Esophagus muscularis mucosa (tissue), 4 donors: ENCODE measurements at regions not wholly inside any gene's neighbourhood (a gene's known extent, or its start where the extent isn't known, plus 50 kb on each side); places are given as distances from the start of the nearest gene placed in this dataset.

Source experiments
- DNase-seq: peaks from one replicate; pipeline ENCODE4 v3.0.0-alpha.2; 2017; ENCODE audit errors: extremely low spot score
- H3K27ac ChIP-seq, 4 donors: fragments of 200-600 bp; sonication (generic); replicated peaks in 1 of 4; 1 replicate in 3 of 4; 2 replicates in 1 of 4; pipeline ENCODE4 v1.5.1; 2016 to 2019; ENCODE audit warnings: mild to moderate bottlenecking in 1 of 4
- H3K27me3 ChIP-seq, 4 donors: fragments of 200-600 bp; sonication (generic); one replicate each; pipeline versions ENCODE4 v1.5.1 to v1.6.0; 2016 to 2019
- H3K36me3 ChIP-seq, 4 donors: fragments of 200-600 bp; sonication (generic); one replicate each; pipeline ENCODE4 v1.5.1; 2016 to 2019
- H3K4me1 ChIP-seq, 4 donors: fragments of 200-600 bp; sonication (generic); one replicate each; pipeline ENCODE4 v1.5.1; 2016 to 2019
- H3K4me3 ChIP-seq, 4 donors: fragments of 200-600 bp; sonication (generic); 1 replicate in 2 of 4; 2 replicates in 2 of 4; pipeline ENCODE4 v1.5.1; 2016 to 2019; ENCODE audit warnings: mild to moderate bottlenecking in 4 of 4, moderate library complexity in 1 of 4
- H3K9me3 ChIP-seq, 4 donors: fragments of 200-600 bp; sonication (generic); 1 replicate in 3 of 4; 2 replicates in 1 of 4; pipeline ENCODE4 v1.5.1; 2016 to 2019
- CTCF ChIP-seq, 3 experiments: fragments of 200-600 bp in 2 of 3; fragments of 450-650 bp in 1 of 3; sonication (generic) in 2 of 3; IDR thresholded peaks; one replicate each; pipeline ENCODE4 v1.5.1; 2017 to 2019; ENCODE audit warnings: antibody characterized with exemption in 3 of 3, mild to moderate bottlenecking in 2 of 3, moderate library complexity in 1 of 3
- EP300 ChIP-seq: sonication (generic); formaldehyde crosslinking; IDR thresholded peaks from one replicate; pipeline ENCODE4 v1.6.1; 2017; ENCODE audit warnings: antibody characterized with exemption
- POLR2A ChIP-seq: fragments of 450-650 bp; IDR thresholded peaks from one replicate; pipeline ENCODE4 v1.6.1; 2017; ENCODE audit warnings: antibody characterized with exemption, moderate library complexity, mild to moderate bottlenecking, low read depth
- POLR2AphosphoS5 ChIP-seq, 2 donors: sonication (generic); formaldehyde crosslinking; IDR thresholded peaks; one replicate each; pipeline ENCODE4 v1.6.1; 2017; ENCODE audit warnings: antibody characterized with exemption in 2 of 2
- WGBS: methylation state at CpG from one replicate; pipeline ENCODE4 v1.1.5; 2018; 5-methylcytosine and 5-hydroxymethylcytosine counted together
- intact Hi-C: fragments of 100-400 bp; cut with DNase I; formaldehyde crosslinking; loops from one replicate; pipeline ENCODE4 v1.15.1; 2023

GRCh38 chr16:55142405-55142804 lies 181.6 kb upstream of the IRX6 start:
- WGBS, result 56% methylated on average over 4 of the region's 4 CpGs
- TF ChIP-seq POLR2A (no peak), EP300 (no peak), CTCF (IDR thresholded peaks at IDR 0.05) (no peak), POLR2AphosphoS5 (IDR thresholded peaks at IDR 0.05) (no peak)
- H3K4me3 ChIP-seq, result no peak overlapping the region
- H3K27me3 ChIP-seq, result no peaks in the 10 kb centered on the region
- no peaks in the 10 kb centered on the region for H3K9me3 ChIP-seq
- intact Hi-C loops, result no loop called here
- H3K27ac ChIP-seq, result no peak overlapping the region
- H3K4me1 ChIP-seq, result no peaks in the 10 kb centered on the region
- no peaks in the 10 kb centered on the region for H3K36me3 ChIP-seq
- DNase-seq, result no peak

GRCh38 chr16:55144651-55145050 lies 179.4 kb upstream of the IRX6 start:
- Histone ChIP-seq H3K36me3 (no peaks in the 10 kb centered on the region), H3K9me3 (no peaks in the 10 kb centered on the region), H3K4me1 (no peaks in the 10 kb centered on the region), H3K27ac (no peak overlapping the region), H3K27me3 (no peaks in the 10 kb centered on the region), H3K4me3 (no peak overlapping the region)
- WGBS, result 73% methylated on average over 3 of the region's 3 CpGs
- intact Hi-C loops, result no loop called here
- no peak for TF ChIP-seq EP300
- no peak for TF ChIP-seq POLR2A
- TF ChIP-seq CTCF (IDR thresholded peaks at IDR 0.05), result no peak
- no peak for TF ChIP-seq POLR2AphosphoS5 (IDR thresholded peaks at IDR 0.05)
- no peak for DNase-seq

GRCh38 chr16:55145771-55146603 lies 178.0 kb upstream of the IRX6 start:
- no peaks in the 10 kb centered on the region for H3K36me3 ChIP-seq
- no peak overlapping the region for H3K4me3 ChIP-seq
- intact Hi-C loops, result no loop called here
- no peaks in the 10 kb centered on the region for H3K9me3 ChIP-seq
- WGBS, result 75% methylated on average over 2 of the region's 2 CpGs
- no peak for DNase-seq
- no peaks in the 10 kb centered on the region for H3K27me3 ChIP-seq
- no peaks in the 10 kb centered on the region for H3K4me1 ChIP-seq
- no peak overlapping the region for H3K27ac ChIP-seq
- no peak for TF ChIP-seq POLR2A
- no peak for TF ChIP-seq POLR2AphosphoS5 (IDR thresholded peaks at IDR 0.05)
- no peak for TF ChIP-seq CTCF (IDR thresholded peaks at IDR 0.05)
- no peak for TF ChIP-seq EP300

- no peaks in the 10 kb centered on the region for H3K9me3 ChIP-seq
- no peaks in the 10 kb centered on the region for H3K27me3 ChIP-seq
- no peak overlapping the region for H3K27ac ChIP-seq
- intact Hi-C loops, result no loop called here
- DNase-seq, result no peak
- WGBS, result 27% methylated on average over 7 of the region's 7 CpGs
- no peaks in the 10 kb centered on the region for H3K36me3 ChIP-seq
- H3K4me3 ChIP-seq, result no peak overlapping the region
- TF ChIP-seq CTCF (IDR thresholded peaks at IDR 0.05) (no peak), POLR2AphosphoS5 (IDR thresholded peaks at IDR 0.05) (no peak), POLR2A (no peak), EP300 (no peak)
- H3K4me1 ChIP-seq, result no peaks in the 10 kb centered on the region
Measured at GRCh38 chr16:55146966-55147365, 177.0 kb upstream of the IRX6 start.

GRCh38 chr16:55147396-55147795 lies 176.6 kb upstream of the IRX6 start:
- Histone ChIP-seq H3K27ac (no peak overlapping the region), H3K4me3 (no peak overlapping the region), H3K9me3 (no peaks in the 10 kb centered on the region), H3K4me1 (no peaks in the 10 kb centered on the region), H3K36me3 (no peaks in the 10 kb centered on the region), H3K27me3 (no peaks in the 10 kb centered on the region)
- TF ChIP-seq POLR2A, result no peak
- intact Hi-C loops, result no loop called here
- DNase-seq, result no peak
- 86% methylated on average over 4 of the region's 4 CpGs for WGBS
